ENCODE measurements at regions not wholly inside any gene's neighbourhood (a gene's known extent, or its start where the extent isn't known, plus 50 kb on each side); places are given as distances from the start of the nearest gene placed in this dataset.

DNA sequence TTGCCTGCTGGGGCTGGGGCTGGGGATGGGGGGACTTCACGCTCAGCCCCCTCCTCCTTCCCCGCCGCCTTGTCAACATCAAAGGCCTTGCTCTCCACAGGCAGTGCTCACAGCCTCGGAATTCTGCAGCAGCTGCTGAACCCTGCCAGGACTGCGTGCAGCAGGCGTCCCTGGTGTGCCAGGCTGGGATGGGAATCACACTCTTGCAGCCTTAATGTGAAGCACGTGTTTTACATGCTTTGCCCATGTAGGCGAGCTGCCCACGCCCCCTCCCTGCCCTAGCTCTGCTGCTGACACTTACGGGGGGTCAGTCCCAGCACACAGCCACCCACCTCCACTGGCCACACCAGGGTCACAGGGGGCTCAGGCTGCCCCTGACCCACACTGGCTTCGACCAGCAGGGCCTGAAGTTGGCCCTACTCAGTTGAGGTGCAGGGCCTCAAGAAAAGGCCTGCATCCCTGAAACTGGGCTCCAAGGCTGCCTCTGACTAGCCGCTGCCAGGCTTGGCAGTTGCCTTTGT is 276.2 kb upstream of the RTL1 start:
- Histone ChIP-seq H4K20me1 (ENCODE audit: insufficient read depth) (no peaks in the 10 kb centered on the region), H3K9me3 (no peaks in the 10 kb centered on the region), H3K79me2 (ENCODE audit: insufficient read depth) (no peaks in the 10 kb centered on the region), H3K4me2 (no peak overlapping the region), H3K4me1 (ENCODE audit: control insufficient read depth in 1 of 2, insufficient read depth in 2 of 2, low read depth in 1 of 2, low read length in 1 of 2) (peaks cover 0 to 40% of the 10 kb centered on the region in 2 experiments; a peak in 1 of 4 replicates), H3K4me3 (ENCODE audit: low read depth in 2 of 2, low read length in 1 of 2) (no peak overlapping the region), H3K9me2 (no peaks in the 10 kb centered on the region), H3K9ac (no peak overlapping the region), H3K27me3 (ENCODE audit: insufficient read depth) (no peaks in the 10 kb centered on the region), H3K36me3 (replicated peaks in 1 of 2; ENCODE audit: control insufficient read depth in 1 of 2, insufficient read depth in 2 of 2, low read length in 1 of 2) (no peaks in the 10 kb centered on the region), H3F3A (replicated peaks; ENCODE audit: insufficient read depth) (no peaks in the 10 kb centered on the region), H3K27ac (ENCODE audit: low read depth in 2 of 2, low read length in 1 of 2) (no peak overlapping the region; a peak in 1 of 4 replicates), H2AFZ (ENCODE audit: low read depth) (no peak overlapping the region)
- no peak for DNase-seq
- ChIA-PET CTCF (no interaction called here), POLR2A (no interaction called here)
- WGBS (ENCODE audit: low lambda C conversion rate) = 35% methylated on average over 5 of the region's 12 CpGs
- TF ChIP-seq RCOR1 (IDR thresholded peaks at IDR 0.05; ENCODE audit: low read length) (no peak), EP300 (IDR thresholded peaks at IDR 0.05; ENCODE audit: borderline replicate concordance in 1 of 2, low read depth in 1 of 2, low read length in 1 of 2) (no peak), USF1 (IDR thresholded peaks at IDR 0.05; ENCODE audit: borderline replicate concordance, low read depth) (no peak), YY1 (IDR thresholded peaks at IDR 0.05; ENCODE audit: low read depth) (no peak), CHD2 (IDR thresholded peaks at IDR 0.05; ENCODE audit: low read length, partially characterized antibody) (no peak), JUND (IDR thresholded peaks at IDR 0.05) (no peak), CTCF (IDR thresholded peaks at IDR 0.05) (no peak), TEAD4 (IDR thresholded peaks at IDR 0.05; ENCODE audit: borderline replicate concordance, insufficient read depth) (no peak), TAF1 (IDR thresholded peaks at IDR 0.05; ENCODE audit: borderline replicate concordance, low read depth, low read length) (no peak), MEF2A (IDR thresholded peaks at IDR 0.05; ENCODE audit: borderline replicate concordance, low read depth) (no peak)
- TF ChIP-seq, protein P1, sequence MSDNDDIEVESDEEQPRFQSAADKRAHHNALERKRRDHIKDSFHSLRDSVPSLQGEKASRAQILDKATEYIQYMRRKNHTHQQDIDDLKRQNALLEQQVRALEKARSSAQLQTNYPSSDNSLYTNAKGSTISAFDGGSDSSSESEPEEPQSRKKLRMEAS (IDR thresholded peaks at IDR 0.05; ENCODE audit: low read depth) = no peak

- H3K27ac ChIP-seq (ENCODE audit: low read depth in 2 of 2, low read length in 1 of 2) = no peak overlapping the region; a peak in 1 of 4 replicates
- peaks cover 0 to 23% of the 10 kb centered on the region in 2 experiments; a peak in 1 of 4 replicates for H3K4me1 ChIP-seq (ENCODE audit: control insufficient read depth in 1 of 2, insufficient read depth in 2 of 2, low read depth in 1 of 2, low read length in 1 of 2)
- H2AFZ ChIP-seq (ENCODE audit: low read depth) = no peak overlapping the region
- H4K20me1 ChIP-seq (ENCODE audit: insufficient read depth) = no peaks in the 10 kb centered on the region
- H3K36me3 ChIP-seq (replicated peaks in 1 of 2; ENCODE audit: control insufficient read depth in 1 of 2, insufficient read depth in 2 of 2, low read length in 1 of 2) = no peaks in the 10 kb centered on the region
- no peaks in the 10 kb centered on the region for H3K27me3 ChIP-seq (ENCODE audit: insufficient read depth)
- H3K4me3 ChIP-seq (ENCODE audit: low read depth in 2 of 2, low read length in 1 of 2) = no peak overlapping the region
- WGBS (ENCODE audit: low lambda C conversion rate) = 39% methylated on average over 5 of the region's 6 CpGs
- ChIA-PET POLR2A (no interaction called here), CTCF (interaction anchor here (1.0 kb wide), 1 partner anchor 43 kb away, joined by 4 read pairs; no protein-coding TSS in a partner anchor)
- H3K79me2 ChIP-seq (ENCODE audit: insufficient read depth) = no peaks in the 10 kb centered on the region
- no peaks in the 10 kb centered on the region for H3K9me3 ChIP-seq
- H3K9ac ChIP-seq = no peak overlapping the region
- H3F3A ChIP-seq (replicated peaks; ENCODE audit: insufficient read depth) = no peaks in the 10 kb centered on the region
- no peaks in the 10 kb centered on the region for H3K9me2 ChIP-seq
- DNase-seq = peak; percentile 4
- no peak overlapping the region for H3K4me2 ChIP-seq
- TF ChIP-seq CTCF (IDR thresholded peaks at IDR 0.05) = no peak
- no peak for TF ChIP-seq RCOR1 (IDR thresholded peaks at IDR 0.05; ENCODE audit: low read length)
- no peak for TF ChIP-seq NRF1 (IDR thresholded peaks at IDR 0.05; ENCODE audit: low read depth, low read length)
- TF ChIP-seq ZBTB33 (IDR thresholded peaks at IDR 0.05; ENCODE audit: borderline replicate concordance, low read depth) = no peak
- no peak for TF ChIP-seq USF2 (IDR thresholded peaks at IDR 0.05; ENCODE audit: borderline replicate concordance, low read depth, low read length)
- no peak for TF ChIP-seq MEF2A (IDR thresholded peaks at IDR 0.05; ENCODE audit: borderline replicate concordance, low read depth)
- TF ChIP-seq CHD2 (IDR thresholded peaks at IDR 0.05; ENCODE audit: low read length, partially characterized antibody) = no peak
- no peak for TF ChIP-seq TCF12 (IDR thresholded peaks at IDR 0.05)
- TF ChIP-seq NFIC (IDR thresholded peaks at IDR 0.05; ENCODE audit: borderline replicate concordance) = no peak
Observed at GRCh38 chr14:101181446-101182313, 278.2 kb upstream of the RTL1 start.

Measured in SK-N-SH (cell line).